ENCODE measurements at regions not wholly inside any gene's neighbourhood (a gene's known extent, or its start where the extent isn't known, plus 50 kb on each side); places are given as distances from the start of the nearest gene placed in this dataset.

DNA sequence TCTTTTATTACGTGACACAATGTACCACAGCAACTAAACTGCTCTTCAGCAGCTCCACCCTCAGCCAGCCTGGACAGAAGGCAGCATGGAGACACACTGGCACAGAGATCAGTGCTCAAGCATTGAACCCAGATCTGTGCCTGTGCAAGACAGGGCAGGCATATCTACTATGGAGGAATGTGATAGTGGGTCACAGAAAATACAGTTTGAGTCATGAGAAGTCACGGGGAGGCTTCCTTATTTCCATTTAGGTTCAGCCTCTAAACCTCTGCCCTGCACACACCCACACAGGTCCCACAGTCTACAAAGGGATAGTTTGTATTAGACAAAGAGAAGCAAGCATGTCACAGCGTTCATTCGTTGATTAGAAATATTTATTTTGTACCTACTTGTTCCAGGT lies 187.4 kb upstream of the AGR3 start:
- Mint-ChIP-seq H3K4me1 (no peaks in the 10 kb centered on the region), H3K27me3 (ENCODE audit: low read depth) (peaks cover 5% of the 10 kb centered on the region), H3K9me3 (no peaks in the 10 kb centered on the region), H3K27ac (no peak overlapping the region), H3K4me3 (no peak overlapping the region), H3K36me3 (no peaks in the 10 kb centered on the region)
- no peak for DNase-seq (ENCODE audit: low spot score in 2 of 2, unreplicated experiment in 2 of 2)
- no peak for TF ChIP-seq CTCF (IDR thresholded peaks at IDR 0.05; ENCODE audit: unreplicated experiment)

DNA sequence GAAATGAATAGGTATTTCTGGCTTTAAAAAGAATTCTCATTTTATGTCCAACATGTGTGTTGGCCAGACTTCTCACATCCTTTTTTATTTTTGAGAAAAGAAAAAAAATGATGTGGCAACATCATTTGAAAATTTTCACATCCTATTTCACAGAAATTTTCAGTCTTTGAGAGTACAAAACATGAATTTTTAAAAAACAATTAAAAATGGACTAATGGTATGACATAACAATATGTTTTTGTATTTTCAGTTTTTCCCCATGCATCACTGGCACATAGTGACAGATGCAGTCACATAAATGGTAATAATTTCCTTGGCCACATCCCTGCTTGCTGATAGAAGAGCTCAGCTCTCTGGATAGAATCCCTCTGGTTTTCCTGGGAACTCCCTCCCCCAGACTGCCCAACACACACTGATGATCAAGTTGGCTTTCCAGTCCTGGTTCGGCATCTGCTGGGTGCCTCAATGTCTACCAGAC lies 188.5 kb upstream of the AGR3 start:
- Mint-ChIP-seq H3K27me3 (ENCODE audit: low read depth) (peaks cover 5% of the 10 kb centered on the region), H3K4me3 (no peak overlapping the region), H3K4me1 (no peaks in the 10 kb centered on the region), H3K9me3 (no peaks in the 10 kb centered on the region), H3K36me3 (no peaks in the 10 kb centered on the region), H3K27ac (no peak overlapping the region)
- no peak for DNase-seq (ENCODE audit: low spot score in 2 of 2, unreplicated experiment in 2 of 2)
- TF ChIP-seq CTCF (IDR thresholded peaks at IDR 0.05; ENCODE audit: unreplicated experiment), result no peak

DNA sequence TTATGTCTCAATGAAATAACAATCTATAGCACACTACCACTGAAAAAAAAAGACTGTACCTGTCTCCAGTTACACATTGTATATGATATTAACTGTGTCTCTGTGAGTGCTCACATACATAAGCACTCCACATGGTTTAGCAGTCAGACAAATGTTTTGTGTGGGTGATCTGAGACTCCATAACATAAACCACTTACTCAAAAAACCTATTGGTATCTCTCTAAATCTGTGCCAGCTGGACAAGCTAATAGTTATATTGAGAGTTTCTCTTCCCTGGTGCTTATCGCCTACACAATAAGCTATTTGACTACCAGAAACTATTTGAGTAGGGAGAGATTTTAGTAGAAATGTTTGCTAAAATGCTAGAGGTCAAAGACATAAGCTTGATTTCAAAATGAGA lies 190.1 kb upstream of the AGR3 start:
- no peaks in the 10 kb centered on the region for H3K4me1 Mint-ChIP-seq
- no peak for TF ChIP-seq CTCF (IDR thresholded peaks at IDR 0.05; ENCODE audit: unreplicated experiment)
- H3K9me3 Mint-ChIP-seq, result no peaks in the 10 kb centered on the region
- no peak overlapping the region for H3K4me3 Mint-ChIP-seq
- no peaks in the 10 kb centered on the region for H3K36me3 Mint-ChIP-seq
- no peak for DNase-seq (ENCODE audit: low spot score in 2 of 2, unreplicated experiment in 2 of 2)
- no peak overlapping the region for H3K27ac Mint-ChIP-seq
- H3K27me3 Mint-ChIP-seq (ENCODE audit: low read depth), result peaks cover 5% of the 10 kb centered on the region

DNA sequence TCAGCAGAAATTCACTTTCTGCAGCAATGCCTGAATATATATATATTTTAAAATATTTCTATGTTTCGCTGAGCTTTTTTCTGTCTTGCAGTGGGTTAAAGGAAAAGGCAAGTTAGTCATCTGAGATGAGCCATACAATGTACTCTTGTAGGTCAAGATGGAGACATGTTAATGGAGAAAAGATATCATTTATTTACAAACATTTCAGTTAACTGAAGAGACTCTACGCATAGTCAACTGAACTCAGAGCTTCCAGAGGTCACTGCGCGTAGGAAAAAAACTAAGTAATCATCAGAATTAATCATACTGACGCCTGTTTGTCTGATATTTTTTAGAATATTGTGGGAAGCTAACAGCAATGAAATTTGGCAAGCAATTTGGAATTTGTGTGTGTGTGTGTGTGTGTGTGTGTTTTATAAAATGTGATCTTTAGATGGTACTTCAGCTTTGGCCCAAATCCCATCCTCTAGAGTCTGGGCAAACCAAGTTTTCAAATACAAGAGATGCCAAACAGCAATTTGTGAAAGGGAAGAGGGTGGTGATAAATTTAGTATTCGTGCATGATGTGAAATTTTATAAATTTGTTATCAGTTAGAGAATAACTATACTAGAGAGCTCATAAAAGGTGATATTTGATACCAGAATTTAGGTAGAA lies 193.9 kb upstream of the AGR3 start:
- no peaks in the 10 kb centered on the region for H3K36me3 Mint-ChIP-seq
- H3K27me3 Mint-ChIP-seq (ENCODE audit: low read depth), result no peaks in the 10 kb centered on the region
- TF ChIP-seq CTCF (IDR thresholded peaks at IDR 0.05; ENCODE audit: unreplicated experiment), result no peak
- DNase-seq (ENCODE audit: low spot score in 2 of 2, unreplicated experiment in 2 of 2), result no peak
- no peak overlapping the region for H3K27ac Mint-ChIP-seq
- no peak overlapping the region for H3K4me3 Mint-ChIP-seq
- H3K4me1 Mint-ChIP-seq, result no peaks in the 10 kb centered on the region
- no peaks in the 10 kb centered on the region for H3K9me3 Mint-ChIP-seq

GRCh38 chr7:17078298-17078697 lies 196.5 kb upstream of the AGR3 start:
- no peak for DNase-seq (ENCODE audit: low spot score in 2 of 2, unreplicated experiment in 2 of 2)
- TF ChIP-seq CTCF (IDR thresholded peaks at IDR 0.05; ENCODE audit: unreplicated experiment), result no peak
- no peak overlapping the region for H3K4me3 Mint-ChIP-seq
- no peaks in the 10 kb centered on the region for H3K36me3 Mint-ChIP-seq
- peaks cover 7% of the 10 kb centered on the region for H3K9me3 Mint-ChIP-seq
- H3K4me1 Mint-ChIP-seq, result no peaks in the 10 kb centered on the region
- H3K27me3 Mint-ChIP-seq (ENCODE audit: low read depth), result no peaks in the 10 kb centered on the region
- no peak overlapping the region for H3K27ac Mint-ChIP-seq
